OCI-LY3 (cell line): ENCODE measurements at regions not wholly inside any gene's neighbourhood (a gene's known extent, or its start where the extent isn't known, plus 50 kb on each side); places are given as distances from the start of the nearest gene placed in this dataset.

Source experiments
- H2AFZ ChIP-seq: fragments of 200-600, 300-600 bp; shearing (Covaris generic); 2 replicates; pipeline ENCODE4 v1.6.0; 2014; ENCODE audit warnings: antibody characterized with exemption, low read depth, low read length
- H3K27ac ChIP-seq: fragments of 200-600, 300-600 bp; sonication (generic); 2 replicates; pipeline ENCODE4 v1.5.1; 2014; ENCODE audit warnings: mild to moderate bottlenecking, low read length, moderate library complexity, mixed read lengths
- H3K27me3 ChIP-seq: fragments of 200-600, 300-600 bp; sonication (generic); 2 replicates; pipeline ENCODE4 v1.6.1; 2014; ENCODE audit warnings: low read depth, low read length, mixed read lengths
- H3K36me3 ChIP-seq: fragments of 200-600, 300-600 bp; sonication (generic); replicated peaks from 2 replicates; pipeline ENCODE3; 2014; ENCODE audit warnings: low read depth, low read length, mixed read lengths
- H3K4me1 ChIP-seq: fragments of 300-600, 200-600 bp; sonication (generic); 2 replicates; pipeline ENCODE4 v1.6.1; 2014; ENCODE audit warnings: low read length, mixed read lengths
- H3K4me2 ChIP-seq: fragments of 200-600, 300-600 bp; sonication (generic); 2 replicates; pipeline ENCODE4 v1.6.1; 2014; ENCODE audit warnings: low read length, mixed read lengths
- H3K4me3 ChIP-seq: fragments of 300-600, 200-600 bp; sonication (generic); 2 replicates; pipeline ENCODE4 v1.5.1; 2014; ENCODE audit warnings: antibody characterized with exemption, mild to moderate bottlenecking, low read length, moderate library complexity
- H3K79me2 ChIP-seq: fragments of 300-600, 200-600 bp; shearing (Covaris generic); 2 replicates; pipeline ENCODE4 v1.6.1; 2014; ENCODE audit warnings: mild to moderate bottlenecking, low read length, mixed read lengths
- H3K9ac ChIP-seq: fragments of 300-600, 200-600 bp; shearing (Covaris generic); 2 replicates; pipeline ENCODE4 v1.6.0; 2014; ENCODE audit warnings: mild to moderate bottlenecking, low read length, moderate library complexity
- H3K9me3 ChIP-seq: fragments of 200-600, 300-600 bp; shearing (Covaris generic); 2 replicates; pipeline ENCODE4 v1.6.1; 2014; ENCODE audit warnings: low read length, mixed read lengths; ENCODE audit not compliant: insufficient read depth
- H4K20me1 ChIP-seq: fragments of 200-600, 300-600 bp; sonication (generic); 2 replicates; pipeline ENCODE4 v1.6.1; 2016; ENCODE audit warnings: low read length, mixed read lengths; ENCODE audit not compliant: insufficient read depth
- EZH2phosphoT487 ChIP-seq: fragments of 200-600 bp; shearing (Covaris generic); IDR thresholded peaks from 2 replicates; pipeline ENCODE4 v1.6.1; 2018; ENCODE audit warnings: antibody characterized with exemption, mixed run types, low read depth
- TF ChIP-seq, protein P1 (sequence below): fragments of 200-600, 300-600 bp; sonication (generic); IDR thresholded peaks from 2 replicates; pipeline ENCODE4 v1.5.1; 2014; ENCODE audit warnings: antibody characterized with exemption, low read length, low read depth

DNA sequence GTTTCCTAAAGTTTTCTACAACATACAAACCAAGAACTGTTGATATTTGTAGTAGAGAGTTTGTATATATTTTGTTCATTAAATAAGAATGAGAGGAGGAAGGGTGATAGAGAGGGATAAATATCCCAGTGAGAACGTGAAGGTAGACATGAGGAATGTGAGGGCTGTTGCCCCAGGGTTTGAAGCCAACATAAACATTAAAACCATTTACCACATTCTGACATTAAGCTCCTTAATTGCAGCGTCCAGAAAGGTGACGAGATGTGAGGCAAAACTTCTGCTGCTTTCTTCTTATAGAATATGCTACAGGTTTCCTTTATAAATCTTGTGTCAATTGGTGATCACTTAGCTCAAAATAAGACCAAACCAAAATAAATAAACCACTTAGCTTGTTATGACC is 267.8 kb upstream of the CNTN4 start:
- no peak overlapping the region for H3K9ac ChIP-seq
- no peak for TF ChIP-seq EZH2phosphoT487
- TF ChIP-seq, protein P1, sequence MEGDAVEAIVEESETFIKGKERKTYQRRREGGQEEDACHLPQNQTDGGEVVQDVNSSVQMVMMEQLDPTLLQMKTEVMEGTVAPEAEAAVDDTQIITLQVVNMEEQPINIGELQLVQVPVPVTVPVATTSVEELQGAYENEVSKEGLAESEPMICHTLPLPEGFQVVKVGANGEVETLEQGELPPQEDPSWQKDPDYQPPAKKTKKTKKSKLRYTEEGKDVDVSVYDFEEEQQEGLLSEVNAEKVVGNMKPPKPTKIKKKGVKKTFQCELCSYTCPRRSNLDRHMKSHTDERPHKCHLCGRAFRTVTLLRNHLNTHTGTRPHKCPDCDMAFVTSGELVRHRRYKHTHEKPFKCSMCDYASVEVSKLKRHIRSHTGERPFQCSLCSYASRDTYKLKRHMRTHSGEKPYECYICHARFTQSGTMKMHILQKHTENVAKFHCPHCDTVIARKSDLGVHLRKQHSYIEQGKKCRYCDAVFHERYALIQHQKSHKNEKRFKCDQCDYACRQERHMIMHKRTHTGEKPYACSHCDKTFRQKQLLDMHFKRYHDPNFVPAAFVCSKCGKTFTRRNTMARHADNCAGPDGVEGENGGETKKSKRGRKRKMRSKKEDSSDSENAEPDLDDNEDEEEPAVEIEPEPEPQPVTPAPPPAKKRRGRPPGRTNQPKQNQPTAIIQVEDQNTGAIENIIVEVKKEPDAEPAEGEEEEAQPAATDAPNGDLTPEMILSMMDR, result no peak
- no peak overlapping the region for H3K4me2 ChIP-seq
- H3K4me3 ChIP-seq, result no peak overlapping the region
- H3K27ac ChIP-seq, result no peak overlapping the region
- H3K4me1 ChIP-seq, result no peaks in the 10 kb centered on the region
- no peak overlapping the region for H2AFZ ChIP-seq
- H4K20me1 ChIP-seq, result no peaks in the 10 kb centered on the region
- no peaks in the 10 kb centered on the region for H3K9me3 ChIP-seq
- no peaks in the 10 kb centered on the region for H3K36me3 ChIP-seq
- H3K79me2 ChIP-seq, result no peaks in the 10 kb centered on the region
- H3K27me3 ChIP-seq, result no peaks in the 10 kb centered on the region

DNA sequence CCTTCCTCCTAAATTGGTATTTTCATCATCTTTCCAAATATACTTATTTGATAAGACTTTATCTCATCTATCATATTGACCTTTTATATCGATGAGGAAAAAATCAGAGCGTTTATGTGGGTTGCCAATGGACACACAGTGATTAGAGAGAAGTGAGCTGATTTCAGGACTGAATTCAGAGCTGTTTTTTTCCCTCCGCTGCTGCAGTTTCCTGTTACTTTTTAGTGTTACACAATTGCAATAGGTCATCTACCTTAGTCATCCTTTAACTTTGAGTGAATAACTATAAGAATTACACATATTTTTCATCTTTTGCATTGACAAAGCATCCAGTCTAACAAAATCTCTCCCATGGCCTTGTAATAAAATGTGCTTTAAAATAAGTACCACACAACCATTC is 266.3 kb upstream of the CNTN4 start:
- Histone ChIP-seq H3K36me3 (no peaks in the 10 kb centered on the region), H3K9me3 (no peaks in the 10 kb centered on the region)

DNA sequence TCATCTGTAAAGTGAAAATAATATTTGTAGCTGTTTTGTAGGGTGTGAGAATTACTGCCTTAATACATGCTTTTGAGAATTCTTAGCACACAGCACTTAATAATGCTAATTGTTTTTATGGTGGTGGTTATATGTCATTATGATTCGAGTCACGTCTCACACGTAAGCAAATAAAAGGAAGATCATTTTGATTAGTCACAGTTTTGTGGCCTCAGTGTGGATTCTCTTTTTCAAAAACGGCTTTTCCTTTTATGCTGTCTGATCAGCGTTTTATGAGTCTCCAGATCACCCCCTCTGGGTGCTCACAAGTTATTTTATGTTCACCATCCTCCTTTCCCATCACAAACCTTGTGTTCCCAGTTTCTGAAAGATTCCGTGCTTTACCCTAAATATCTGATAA is 255.6 kb upstream of the CNTN4 start:
- H3K4me1 ChIP-seq, result no peaks in the 10 kb centered on the region
- no peak overlapping the region for H3K4me3 ChIP-seq
- H3K27me3 ChIP-seq, result no peaks in the 10 kb centered on the region
- H3K4me2 ChIP-seq, result no peak overlapping the region
- TF ChIP-seq, protein P1, result no peak
- no peak for TF ChIP-seq EZH2phosphoT487
- no peak overlapping the region for H2AFZ ChIP-seq
- no peaks in the 10 kb centered on the region for H3K79me2 ChIP-seq
- no peak overlapping the region for H3K9ac ChIP-seq
- H3K27ac ChIP-seq, result no peak overlapping the region
- no peaks in the 10 kb centered on the region for H4K20me1 ChIP-seq
- no peaks in the 10 kb centered on the region for H3K9me3 ChIP-seq
- H3K36me3 ChIP-seq, result no peaks in the 10 kb centered on the region

More for the DNA sequence above, 266.3 kb upstream of the CNTN4 start:
- no peak overlapping the region for H3K4me2 ChIP-seq
- no peak overlapping the region for H2AFZ ChIP-seq
- no peaks in the 10 kb centered on the region for H4K20me1 ChIP-seq
- no peaks in the 10 kb centered on the region for H3K79me2 ChIP-seq
- H3K27me3 ChIP-seq, result no peaks in the 10 kb centered on the region
- no peak overlapping the region for H3K4me3 ChIP-seq
- TF ChIP-seq, protein P1, result no peak
- no peak for TF ChIP-seq EZH2phosphoT487
- H3K9ac ChIP-seq, result no peak overlapping the region
- no peaks in the 10 kb centered on the region for H3K4me1 ChIP-seq
- H3K27ac ChIP-seq, result no peak overlapping the region

DNA sequence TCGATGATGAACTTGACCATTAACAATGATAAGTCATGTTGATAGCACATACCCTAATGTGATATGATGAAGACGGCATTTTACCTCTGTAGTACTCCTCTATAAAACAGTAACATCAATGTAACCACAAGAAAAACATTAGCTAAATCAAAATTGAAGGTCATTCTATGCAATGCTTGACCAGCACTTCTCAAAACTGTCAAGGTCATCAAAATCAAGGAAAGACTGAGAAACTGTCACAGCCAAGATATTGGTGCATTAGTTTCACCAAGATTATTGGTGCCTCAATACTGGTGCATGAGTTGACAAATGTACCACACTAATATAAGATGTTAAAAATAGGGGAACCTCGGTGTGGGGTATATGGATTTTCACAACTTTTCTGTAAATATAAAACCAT is 251.1 kb upstream of the CNTN4 start:
- no peaks in the 10 kb centered on the region for H3K27me3 ChIP-seq

More for the DNA sequence above, 251.1 kb upstream of the CNTN4 start:
- H3K4me1 ChIP-seq, result no peaks in the 10 kb centered on the region
- no peaks in the 10 kb centered on the region for H3K36me3 ChIP-seq
- TF ChIP-seq, protein P1, result no peak
- no peak for TF ChIP-seq EZH2phosphoT487
- H3K4me3 ChIP-seq, result no peak overlapping the region
- H3K79me2 ChIP-seq, result no peaks in the 10 kb centered on the region
- H2AFZ ChIP-seq, result no peak overlapping the region
- no peak overlapping the region for H3K9ac ChIP-seq
- no peaks in the 10 kb centered on the region for H4K20me1 ChIP-seq
- H3K27ac ChIP-seq, result no peak overlapping the region
- no peak overlapping the region for H3K4me2 ChIP-seq
- H3K9me3 ChIP-seq, result no peaks in the 10 kb centered on the region
